ENCODE measurements at regions not wholly inside any gene's neighbourhood (a gene's known extent, or its start where the extent isn't known, plus 50 kb on each side); places are given as distances from the start of the nearest gene placed in this dataset.
"Not testable (repeated sequence)": the region's sequence is repeated elsewhere in the genome, so short reads cannot be mapped to it uniquely, and the experiment has no call there.

GRCh38 chr2:111442767-111443454 is 322.2 kb downstream of the BCL2L11 start:
- H3K9me3 Mint-ChIP-seq; H3K4me2 ChIP-seq (ENCODE audit: insufficient read depth, insufficient read length, low read length); H3K4ac ChIP-seq (ENCODE audit: low read depth, low read length); H2BK15ac ChIP-seq (ENCODE audit: low read depth, low read length); H3K18ac ChIP-seq (ENCODE audit: insufficient read length, low read depth, low read length); H2BK20ac ChIP-seq (ENCODE audit: low read depth, low read length, poor library complexity, severe bottlenecking); H3K79me2 ChIP-seq (ENCODE audit: insufficient read depth, low read length); H2AFZ ChIP-seq (ENCODE audit: low read length); H3T11ph ChIP-seq (ENCODE audit: low read length); H4K91ac ChIP-seq (ENCODE audit: insufficient read length, low read depth, low read length); H2BK120ac ChIP-seq (ENCODE audit: low read depth, low read length, poor library complexity, severe bottlenecking); H3K23me2 ChIP-seq (ENCODE audit: insufficient read length, low read depth, low read length, poor library complexity, severe bottlenecking); H3K36me3 Mint-ChIP-seq (ENCODE audit: insufficient read depth in 1 of 3, low read depth in 3 of 3); H3K9me3 ChIP-seq (ENCODE audit: control insufficient read depth, low read depth, low read length); H3K23ac ChIP-seq (ENCODE audit: insufficient read length, low read depth, low read length); H3K56ac ChIP-seq (ENCODE audit: insufficient read length, low read depth, low read length); H3K9ac ChIP-seq (ENCODE audit: extremely low read depth, insufficient read length, low read length); H2AK5ac ChIP-seq (ENCODE audit: insufficient read length, low read length); H3K79me1 ChIP-seq (ENCODE audit: insufficient read depth, low read depth, low read length, poor library complexity, severe bottlenecking); H3K4me3 Mint-ChIP-seq; H3K4me1 ChIP-seq (ENCODE audit: insufficient read depth, low read length); H4K20me1 ChIP-seq (ENCODE audit: control insufficient read depth, insufficient read depth, insufficient read length); H3K27me3 ChIP-seq (ENCODE audit: insufficient read depth, low read length); H4K8ac ChIP-seq (replicated peaks; ENCODE audit: insufficient read length, low read depth, low read length); H3K27ac Mint-ChIP-seq; H3K14ac ChIP-seq (ENCODE audit: insufficient read depth, low read length); DNase-seq; H3K27ac ChIP-seq (ENCODE audit: insufficient read length, low read depth, low read length); H4K5ac ChIP-seq (ENCODE audit: insufficient read length, low read depth, low read length); H2BK12ac ChIP-seq (ENCODE audit: insufficient read length, low read depth, low read length); H3K27me3 Mint-ChIP-seq (ENCODE audit: low read depth); H3K4me1 Mint-ChIP-seq; H2BK5ac ChIP-seq (ENCODE audit: insufficient read length, low read length): not testable (repeated sequence)
- WGBS (ENCODE audit: extremely low coverage, insufficient read length, low lambda C conversion rate): no CpG with 5 or more reads among the region's 8 CpGs

- not testable (repeated sequence) for H3K36me3 Mint-ChIP-seq (ENCODE audit: insufficient read depth in 1 of 3, low read depth in 3 of 3); H4K20me1 ChIP-seq (ENCODE audit: control insufficient read depth, insufficient read depth, insufficient read length); H3K79me2 ChIP-seq (ENCODE audit: insufficient read depth, low read length); H3T11ph ChIP-seq (ENCODE audit: low read length); H3K56ac ChIP-seq (ENCODE audit: insufficient read length, low read depth, low read length); H3K4ac ChIP-seq (ENCODE audit: low read depth, low read length); H3K27me3 ChIP-seq (ENCODE audit: insufficient read depth, low read length); H3K4me1 Mint-ChIP-seq; H4K8ac ChIP-seq (replicated peaks; ENCODE audit: insufficient read length, low read depth, low read length); H3K4me3 Mint-ChIP-seq; H3K27ac Mint-ChIP-seq; H2BK120ac ChIP-seq (ENCODE audit: low read depth, low read length, poor library complexity, severe bottlenecking); H2BK15ac ChIP-seq (ENCODE audit: low read depth, low read length); H3K9me3 ChIP-seq (ENCODE audit: control insufficient read depth, low read depth, low read length); H4K91ac ChIP-seq (ENCODE audit: insufficient read length, low read depth, low read length); H3K9me3 Mint-ChIP-seq; H3K79me1 ChIP-seq (ENCODE audit: insufficient read depth, low read depth, low read length, poor library complexity, severe bottlenecking); H3K18ac ChIP-seq (ENCODE audit: insufficient read length, low read depth, low read length); H4K5ac ChIP-seq (ENCODE audit: insufficient read length, low read depth, low read length); H2BK12ac ChIP-seq (ENCODE audit: insufficient read length, low read depth, low read length); DNase-seq; H3K23me2 ChIP-seq (ENCODE audit: insufficient read length, low read depth, low read length, poor library complexity, severe bottlenecking); H3K4me2 ChIP-seq (ENCODE audit: insufficient read depth, insufficient read length, low read length); H3K27me3 Mint-ChIP-seq (ENCODE audit: low read depth); H3K4me1 ChIP-seq (ENCODE audit: insufficient read depth, low read length); H2AK5ac ChIP-seq (ENCODE audit: insufficient read length, low read length); H2BK20ac ChIP-seq (ENCODE audit: low read depth, low read length, poor library complexity, severe bottlenecking); H3K27ac ChIP-seq (ENCODE audit: insufficient read length, low read depth, low read length); H3K14ac ChIP-seq (ENCODE audit: insufficient read depth, low read length); H3K23ac ChIP-seq (ENCODE audit: insufficient read length, low read depth, low read length); H2BK5ac ChIP-seq (ENCODE audit: insufficient read length, low read length); H2AFZ ChIP-seq (ENCODE audit: low read length); H3K9ac ChIP-seq (ENCODE audit: extremely low read depth, insufficient read length, low read length)
- no CpG with 5 or more reads among the region's 2 CpGs for WGBS (ENCODE audit: extremely low coverage, insufficient read length, low lambda C conversion rate)
Measured at GRCh38 chr2:111444516-111444915, 323.8 kb downstream of the BCL2L11 start.

All from H9 (cell line).